ENCODE measurements at regions not wholly inside any gene's neighbourhood (a gene's known extent, or its start where the extent isn't known, plus 50 kb on each side); places are given as distances from the start of the nearest gene placed in this dataset.

- Histone ChIP-seq H3K9ac (ENCODE audit: insufficient read depth, low read depth, low read length) (no peak overlapping the region), H3K4me2 (ENCODE audit: low read depth, low read length) (no peak overlapping the region), H3K9me3 (ENCODE audit: low read length) (no peaks in the 10 kb centered on the region), H3K27me3 (ENCODE audit: control insufficient read depth in 1 of 2, insufficient read depth in 2 of 2, low read length in 2 of 2) (no peaks in the 10 kb centered on the region; a peak in 1 of 5 replicates), H3K79me2 (ENCODE audit: insufficient read depth, low read length) (no peaks in the 10 kb centered on the region), H3K36me3 (replicated peaks in 1 of 2; ENCODE audit: control insufficient read depth in 1 of 2, insufficient read depth in 2 of 2, low read length in 2 of 2) (no peaks in the 10 kb centered on the region), H2AFZ (ENCODE audit: low read length) (no peak overlapping the region), H3K4me1 (ENCODE audit: insufficient read depth, low read length) (no peaks in the 10 kb centered on the region), H3K27ac (ENCODE audit: extremely low read length, insufficient read depth, low read length) (no peak overlapping the region), H4K20me1 (ENCODE audit: insufficient read depth, low read length) (no peaks in the 10 kb centered on the region), H3K4me3 (replicated peaks in 1 of 3; ENCODE audit: insufficient read depth in 1 of 3, low read depth in 2 of 3, low read length in 3 of 3) (no peak overlapping the region)
- TF ChIP-seq CREB3 (CRISPR knock-in tag; IDR thresholded peaks at IDR 0.05), result no peak
- FAIRE-seq (no peak), DNase-seq (ENCODE audit: low spot score) (no peak), ATAC-seq (no peak)
- no TSS peak for BruUV-seq (replicated peaks)
- intact Hi-C loops (cut with micrococcal nuclease; ENCODE audit: unreplicated experiment), result no loop called here
- ChIA-PET POLR2A (no interaction called here), CTCF (ENCODE audit: low intra/inter-chr PET ratio, low total read pairs) (no interaction called here)
- in situ Hi-C loops (cut with HindIII; ENCODE audit: extremely low pct_ligation_motif_present, low pct_unique_long_range_greater_than_20kb), result no loop called here
Observed at GRCh38 chr4:159516556-159517140, 413.8 kb downstream of the RAPGEF2 start.

GRCh38 chr4:159520074-159520473 lies 417.2 kb downstream of the RAPGEF2 start:
- H3K4me3 ChIP-seq (replicated peaks in 1 of 3; ENCODE audit: insufficient read depth in 1 of 3, low read depth in 2 of 3, low read length in 3 of 3), result no peak overlapping the region
- no peaks in the 10 kb centered on the region for H3K4me1 ChIP-seq (ENCODE audit: insufficient read depth, low read length)
- no peaks in the 10 kb centered on the region for H3K36me3 ChIP-seq (replicated peaks in 1 of 2; ENCODE audit: control insufficient read depth in 1 of 2, insufficient read depth in 2 of 2, low read length in 2 of 2)
- no peaks in the 10 kb centered on the region for H3K79me2 ChIP-seq (ENCODE audit: insufficient read depth, low read length)
- no peak for ATAC-seq
- 13% methylated on average over 4 of the region's 4 CpGs for WGBS (ENCODE audit: low lambda C conversion rate)
- H2AFZ ChIP-seq (ENCODE audit: low read length), result no peak overlapping the region
- intact Hi-C loops (cut with micrococcal nuclease; ENCODE audit: unreplicated experiment) (no loop called here), in situ Hi-C loops (cut with HindIII; ENCODE audit: extremely low pct_ligation_motif_present, low pct_unique_long_range_greater_than_20kb) (no loop called here)
- CTCF ChIA-PET (ENCODE audit: low intra/inter-chr PET ratio, low total read pairs), result no interaction called here
- H3K9ac ChIP-seq (ENCODE audit: insufficient read depth, low read depth, low read length), result no peak overlapping the region
- no peak for FAIRE-seq
- H3K27me3 ChIP-seq (ENCODE audit: control insufficient read depth in 1 of 2, insufficient read depth in 2 of 2, low read length in 2 of 2), result no peaks in the 10 kb centered on the region
- H3K27ac ChIP-seq (ENCODE audit: extremely low read length, insufficient read depth, low read length), result no peak overlapping the region
- H4K20me1 ChIP-seq (ENCODE audit: insufficient read depth, low read length), result no peaks in the 10 kb centered on the region
- BruUV-seq (replicated peaks), result no TSS peak
- H3K9me3 ChIP-seq (ENCODE audit: low read length), result no peaks in the 10 kb centered on the region
- POLR2A ChIA-PET, result no interaction called here
- no peak for DNase-seq (ENCODE audit: low spot score)
- no peak overlapping the region for H3K4me2 ChIP-seq (ENCODE audit: low read depth, low read length)
- TF ChIP-seq KDM5A (IDR thresholded peaks at IDR 0.05; ENCODE audit: borderline replicate concordance, low read length) (no peak), ASH2L (IDR thresholded peaks at IDR 0.05; ENCODE audit: insufficient read length, low read depth, low read length) (no peak), ZSCAN29 (CRISPR knock-in tag; conservative IDR thresholded peaks at IDR 0.05) (no peak), ZNF609 (CRISPR knock-in tag; IDR thresholded peaks at IDR 0.05; ENCODE audit: borderline replicate concordance) (no peak), ZNF18 (CRISPR knock-in tag; IDR thresholded peaks at IDR 0.05; ENCODE audit: insufficient replicate concordance) (no peak), PBX3 (CRISPR knock-in tag; IDR thresholded peaks at IDR 0.05; ENCODE audit: borderline replicate concordance) (no peak), ZNF672 (CRISPR knock-in tag; IDR thresholded peaks at IDR 0.05) (no peak), KLF13 (CRISPR knock-in tag; IDR thresholded peaks at IDR 0.05) (no peak), ZFP36L2 (CRISPR knock-in tag; IDR thresholded peaks at IDR 0.05) (no peak)
